ENCODE measurements at regions not wholly inside any gene's neighbourhood (a gene's known extent, or its start where the extent isn't known, plus 50 kb on each side); places are given as distances from the start of the nearest gene placed in this dataset.

DNA sequence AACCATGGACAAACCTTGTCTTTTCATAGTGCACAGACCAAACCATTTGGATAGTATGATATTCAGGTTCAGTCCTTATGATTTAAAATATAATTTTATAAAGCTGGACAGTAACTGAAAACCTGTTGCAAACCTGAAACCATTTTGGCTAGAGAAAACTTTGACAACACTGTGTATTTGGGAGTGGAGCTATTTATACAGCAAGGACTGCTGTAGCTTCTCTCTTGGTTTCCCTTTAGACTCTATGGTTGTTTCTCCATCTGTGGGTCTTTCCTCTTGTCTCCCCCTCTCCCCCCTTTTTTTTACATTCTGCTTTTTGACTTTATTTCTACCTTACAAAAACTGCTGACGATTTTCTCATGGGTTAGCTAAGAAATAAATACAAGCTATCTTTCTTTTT lies 581.7 kb downstream of the SLC4A3 start:
- TF ChIP-seq, protein P1, sequence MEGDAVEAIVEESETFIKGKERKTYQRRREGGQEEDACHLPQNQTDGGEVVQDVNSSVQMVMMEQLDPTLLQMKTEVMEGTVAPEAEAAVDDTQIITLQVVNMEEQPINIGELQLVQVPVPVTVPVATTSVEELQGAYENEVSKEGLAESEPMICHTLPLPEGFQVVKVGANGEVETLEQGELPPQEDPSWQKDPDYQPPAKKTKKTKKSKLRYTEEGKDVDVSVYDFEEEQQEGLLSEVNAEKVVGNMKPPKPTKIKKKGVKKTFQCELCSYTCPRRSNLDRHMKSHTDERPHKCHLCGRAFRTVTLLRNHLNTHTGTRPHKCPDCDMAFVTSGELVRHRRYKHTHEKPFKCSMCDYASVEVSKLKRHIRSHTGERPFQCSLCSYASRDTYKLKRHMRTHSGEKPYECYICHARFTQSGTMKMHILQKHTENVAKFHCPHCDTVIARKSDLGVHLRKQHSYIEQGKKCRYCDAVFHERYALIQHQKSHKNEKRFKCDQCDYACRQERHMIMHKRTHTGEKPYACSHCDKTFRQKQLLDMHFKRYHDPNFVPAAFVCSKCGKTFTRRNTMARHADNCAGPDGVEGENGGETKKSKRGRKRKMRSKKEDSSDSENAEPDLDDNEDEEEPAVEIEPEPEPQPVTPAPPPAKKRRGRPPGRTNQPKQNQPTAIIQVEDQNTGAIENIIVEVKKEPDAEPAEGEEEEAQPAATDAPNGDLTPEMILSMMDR (IDR thresholded peaks at IDR 0.05; ENCODE audit: insufficient read depth, low read depth, low read length): no peak
- TF ChIP-seq EZH2 (IDR thresholded peaks at IDR 0.05; ENCODE audit: insufficient read depth, low read length): no peak
